ENCODE measurements at regions not wholly inside any gene's neighbourhood (a gene's known extent, or its start where the extent isn't known, plus 50 kb on each side); places are given as distances from the start of the nearest gene placed in this dataset.

DNA sequence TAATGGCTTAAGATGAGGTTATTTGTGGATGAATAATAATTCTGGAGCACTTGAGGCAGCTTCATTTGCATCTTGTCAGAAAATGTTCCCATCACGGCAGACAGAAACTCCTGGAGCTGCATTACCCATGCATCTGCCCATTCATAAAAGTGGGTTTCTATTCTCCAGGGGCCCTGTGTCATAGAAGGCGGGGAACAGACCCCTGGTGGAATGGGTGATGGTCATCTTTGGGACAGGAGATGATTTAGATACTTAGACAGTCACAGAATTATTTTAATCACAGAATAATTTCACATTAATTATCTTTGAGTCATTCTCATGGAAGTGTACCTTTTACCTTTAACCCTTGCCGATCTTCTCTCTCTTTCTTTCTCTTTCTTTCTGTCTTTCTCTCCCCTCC is 980.7 kb upstream of the TMEM132C start:
- TF ChIP-seq, protein P1, sequence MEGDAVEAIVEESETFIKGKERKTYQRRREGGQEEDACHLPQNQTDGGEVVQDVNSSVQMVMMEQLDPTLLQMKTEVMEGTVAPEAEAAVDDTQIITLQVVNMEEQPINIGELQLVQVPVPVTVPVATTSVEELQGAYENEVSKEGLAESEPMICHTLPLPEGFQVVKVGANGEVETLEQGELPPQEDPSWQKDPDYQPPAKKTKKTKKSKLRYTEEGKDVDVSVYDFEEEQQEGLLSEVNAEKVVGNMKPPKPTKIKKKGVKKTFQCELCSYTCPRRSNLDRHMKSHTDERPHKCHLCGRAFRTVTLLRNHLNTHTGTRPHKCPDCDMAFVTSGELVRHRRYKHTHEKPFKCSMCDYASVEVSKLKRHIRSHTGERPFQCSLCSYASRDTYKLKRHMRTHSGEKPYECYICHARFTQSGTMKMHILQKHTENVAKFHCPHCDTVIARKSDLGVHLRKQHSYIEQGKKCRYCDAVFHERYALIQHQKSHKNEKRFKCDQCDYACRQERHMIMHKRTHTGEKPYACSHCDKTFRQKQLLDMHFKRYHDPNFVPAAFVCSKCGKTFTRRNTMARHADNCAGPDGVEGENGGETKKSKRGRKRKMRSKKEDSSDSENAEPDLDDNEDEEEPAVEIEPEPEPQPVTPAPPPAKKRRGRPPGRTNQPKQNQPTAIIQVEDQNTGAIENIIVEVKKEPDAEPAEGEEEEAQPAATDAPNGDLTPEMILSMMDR (IDR thresholded peaks at IDR 0.05; ENCODE audit: low read depth, low read length): no peak
- peak in 1 of 2 donors; percentile 31 for DNase-seq (ENCODE audit: low read depth in 2 of 2)
- no peak overlapping the region for H3K4me3 ChIP-seq (replicated peaks in 1 of 2; ENCODE audit: low read depth in 2 of 2, low read length in 2 of 2)

GRCh38 chr12:127287256-127287655 is 979.7 kb upstream of the TMEM132C start:
- H3K4me3 ChIP-seq (replicated peaks in 1 of 2; ENCODE audit: low read depth in 2 of 2, low read length in 2 of 2): no peak overlapping the region
- no peak for DNase-seq (ENCODE audit: low read depth in 2 of 2)
- TF ChIP-seq, protein P1 (IDR thresholded peaks at IDR 0.05; ENCODE audit: low read depth, low read length): no peak

DNA sequence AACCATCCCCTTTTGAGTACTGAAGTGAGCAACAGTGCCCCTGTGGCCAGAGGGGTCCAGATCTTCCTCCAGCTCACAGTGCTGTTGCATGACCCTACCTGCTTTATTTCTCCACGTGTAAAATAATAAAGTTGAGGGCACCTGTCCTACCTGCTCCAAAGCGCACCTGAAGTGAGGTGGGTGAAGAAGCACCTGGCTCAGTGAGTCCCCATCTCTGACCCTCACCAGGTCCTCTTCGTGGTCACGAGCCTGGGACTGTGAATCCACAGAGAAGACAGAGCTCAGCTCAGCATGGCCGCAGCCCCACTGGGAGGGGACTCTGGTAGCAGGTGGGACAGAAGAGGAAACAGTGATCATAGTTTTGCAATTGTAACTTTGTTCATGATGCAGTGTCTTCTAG is 976.7 kb upstream of the TMEM132C start:
- DNase-seq (ENCODE audit: low read depth in 2 of 2): no peak
- TF ChIP-seq, protein P1 (IDR thresholded peaks at IDR 0.05; ENCODE audit: low read depth, low read length): no peak
- no peak overlapping the region for H3K4me3 ChIP-seq (replicated peaks in 1 of 2; ENCODE audit: low read depth in 2 of 2, low read length in 2 of 2)

GRCh38 chr12:127292736-127293135 is 974.2 kb upstream of the TMEM132C start:
- DNase-seq (ENCODE audit: low read depth in 2 of 2): no peak
- TF ChIP-seq, protein P1 (IDR thresholded peaks at IDR 0.05; ENCODE audit: low read depth, low read length): no peak
- H3K4me3 ChIP-seq (replicated peaks in 1 of 2; ENCODE audit: low read depth in 2 of 2, low read length in 2 of 2): no peak overlapping the region

GRCh38 chr12:127293507-127294310 is 973.3 kb upstream of the TMEM132C start:
- no peak overlapping the region for H3K4me3 ChIP-seq (replicated peaks in 1 of 2; ENCODE audit: low read depth in 2 of 2, low read length in 2 of 2)
- peak; percentile 46 to 88 for DNase-seq (ENCODE audit: low read depth in 2 of 2)
- TF ChIP-seq, protein P1 (IDR thresholded peaks at IDR 0.05; ENCODE audit: low read depth, low read length): peak; percentile 99

GRCh38 chr12:127294651-127295210 is 972.2 kb upstream of the TMEM132C start:
- TF ChIP-seq, protein P1 (IDR thresholded peaks at IDR 0.05; ENCODE audit: low read depth, low read length): no peak
- no peak overlapping the region for H3K4me3 ChIP-seq (replicated peaks in 1 of 2; ENCODE audit: low read depth in 2 of 2, low read length in 2 of 2)
- no peak for DNase-seq (ENCODE audit: low read depth in 2 of 2)

Data from cardiac fibroblast (primary cell).